Keratinocyte (primary cell): ENCODE measurements at regions not wholly inside any gene's neighbourhood (a gene's known extent, or its start where the extent isn't known, plus 50 kb on each side); places are given as distances from the start of the nearest gene placed in this dataset.

Experiments
- CTCF ChIP-seq, 3 experiments: IDR thresholded peaks in 1 of 3; conservative IDR thresholded peaks in 1 of 3; optimal IDR thresholded peaks in 1 of 3; 2 replicates in 2 of 3; 3 replicates in 1 of 3; pipeline versions ENCODE3 to v1.5.1; 2011; ENCODE audit warnings: low read length in 3 of 3, mild to moderate bottlenecking in 3 of 3, moderate library complexity in 2 of 3, control low read depth in 1 of 3, inconsistent platforms in 1 of 3; ENCODE audit not compliant: insufficient read depth in 2 of 3; ENCODE audit errors: extremely low read depth in 1 of 3
- EZH2 ChIP-seq: IDR thresholded peaks from one replicate; pipeline ENCODE4 v1.6.1; 2012; ENCODE audit warnings: inconsistent platforms, mild to moderate bottlenecking, low read length, moderate library complexity

- TF ChIP-seq EZH2 (no peak), CTCF (optimal IDR thresholded peaks at IDR 0.05 in 1 of 3, IDR thresholded peaks at IDR 0.05 in 1 of 3, conservative IDR thresholded peaks at IDR 0.05 in 1 of 3; ENCODE audit: extremely low read depth in 1 of 3, insufficient read depth in 2 of 3, low read length in 3 of 3) (no peak)
Observed at GRCh38 chr4:107247738-107248137, 211.6 kb upstream of the DKK2 start.
